T-cell (primary cell): ENCODE measurements at regions not wholly inside any gene's neighbourhood (a gene's known extent, or its start where the extent isn't known, plus 50 kb on each side); places are given as distances from the start of the nearest gene placed in this dataset.

Source experiments
- ATAC-seq, 4 experiments: fragments of 200-7000 bp in 3 of 4; fragments of 150-1000 bp in 1 of 4; cut with Tn5 transposase; replicated peaks in 1 of 4; 1 replicate in 3 of 4; 2 replicates in 1 of 4; pipeline ENCODE4 v1.10.0; 2021; ENCODE audit warnings: moderate library complexity in 3 of 4, mild to moderate bottlenecking in 2 of 4, moderate number of reproducible peaks in 1 of 4
- CTCF ChIA-PET, 2 donors: fragments of 300-600 bp; sonication (Branson Sonifier 250); formaldehyde crosslinking; loops; one replicate each; lab custom pipeline; 2022; ENCODE audit warnings: antibody characterized with exemption in 2 of 2; lab: Charles Lee
- POLR2A ChIA-PET, 2 donors: fragments of 300-600 bp; sonication (Branson Sonifier 250); formaldehyde crosslinking; loops; one replicate each; lab custom pipeline; 2022; ENCODE audit warnings: antibody characterized with exemption in 2 of 2; lab: Charles Lee
- DNase-seq, 35 experiments: peaks; one replicate each; pipeline versions ENCODE4 v3.0.0 to v3.0.0-alpha.2; 2013 to 2023
- H3K27ac ChIP-seq: one replicate; pipeline ENCODE4 v1.5.1; 2013; ENCODE audit warnings: low read length
- H3K27me3 ChIP-seq, 2 experiments: replicated peaks in 1 of 2; 1 replicate in 1 of 2; 2 replicates in 1 of 2; pipeline versions ENCODE4 v1.6.1 to v1.7.0; 2013; ENCODE audit warnings: low read length in 1 of 2, mixed read lengths in 1 of 2; ENCODE audit not compliant: control insufficient read depth in 2 of 2, insufficient read depth in 2 of 2; ENCODE audit errors: extremely low read depth in 1 of 2
- H3K36me3 ChIP-seq, 2 donors: 1 replicate in 1 of 2; 2 replicates in 1 of 2; pipeline versions ENCODE4 v1.6.1 to v1.7.0; 2013; ENCODE audit warnings: low read length in 1 of 2; ENCODE audit not compliant: control insufficient read depth in 2 of 2, insufficient read depth in 1 of 2; ENCODE audit errors: extremely low read depth in 1 of 2
- H3K4me1 ChIP-seq, 2 experiments: 1 replicate in 1 of 2; 2 replicates in 1 of 2; pipeline versions ENCODE4 v1.6.1 to v1.7.0; 2013; ENCODE audit warnings: low read length in 2 of 2, mixed read lengths in 1 of 2; ENCODE audit not compliant: insufficient read depth in 2 of 2, control insufficient read depth in 1 of 2; ENCODE audit errors: extremely low read depth in 1 of 2
- H3K4me3 ChIP-seq, 2 donors: 1 replicate in 1 of 2; 2 replicates in 1 of 2; pipeline versions ENCODE4 v1.5.1 to v1.7.0; 2013; ENCODE audit warnings: mild to moderate bottlenecking in 2 of 2, low read length in 1 of 2, moderate library complexity in 1 of 2; ENCODE audit not compliant: control insufficient read depth in 1 of 2; ENCODE audit errors: extremely low read depth in 1 of 2
- H3K9me3 ChIP-seq: 2 replicates; pipeline ENCODE4 v1.7.0; 2013
- H3K27ac Mint-ChIP-seq, 2 donors: one replicate each; pipeline ENCODE4 v1.8.0; 2020 to 2021; ENCODE audit warnings: mild to moderate bottlenecking in 2 of 2, mixed read lengths in 2 of 2
- H3K27me3 Mint-ChIP-seq, 2 donors: one replicate each; pipeline ENCODE4 v1.8.0; 2021 to 2022; ENCODE audit warnings: mixed read lengths in 2 of 2
- H3K36me3 Mint-ChIP-seq: one replicate; pipeline ENCODE4 v1.8.0; 2021; ENCODE audit warnings: mixed read lengths
- H3K4me1 Mint-ChIP-seq, 3 donors: one replicate each; pipeline ENCODE4 v1.8.0; 2020 to 2022; ENCODE audit warnings: mixed read lengths in 3 of 3, mild to moderate bottlenecking in 1 of 3
- H3K4me3 Mint-ChIP-seq, 3 donors: one replicate each; pipeline ENCODE4 v1.8.0; 2020 to 2022; ENCODE audit warnings: mild to moderate bottlenecking in 3 of 3, mixed read lengths in 3 of 3, moderate library complexity in 3 of 3
- H3K9me3 Mint-ChIP-seq, 3 donors: one replicate each; pipeline ENCODE4 v1.8.0; 2020 to 2022; ENCODE audit warnings: mixed read lengths in 3 of 3
- WGBS: methylation state at CpG from one replicate; pipeline ENCODE4 v1.1.5; 2013; ENCODE audit warnings: missing lambda C conversion rate; ENCODE audit not compliant: insufficient coverage; 5-methylcytosine and 5-hydroxymethylcytosine counted together

- Histone ChIP-seq H3K4me3 (no peak overlapping the region), H3K9me3 (no peaks in the 10 kb centered on the region), H3K27me3 (no peaks in the 10 kb centered on the region), H3K27ac (no peak overlapping the region), H3K36me3 (no peaks in the 10 kb centered on the region), H3K4me1 (no peaks in the 10 kb centered on the region)
- no peak overlapping the region for H3K27ac Mint-ChIP-seq
- ChIA-PET CTCF (no interaction called here), POLR2A (interaction anchor here in 1 of 2 donors (0.6 kb wide), 1 partner anchor 1312 kb away, joined by 3 read pairs; no protein-coding TSS in a partner anchor)
- no CpG with 5 or more reads among the region's 1 CpG for WGBS
- no peaks in the 10 kb centered on the region for H3K4me1 Mint-ChIP-seq
- H3K36me3 Mint-ChIP-seq: no peaks in the 10 kb centered on the region
- no peaks in the 10 kb centered on the region for H3K27me3 Mint-ChIP-seq
- H3K9me3 Mint-ChIP-seq: no peaks in the 10 kb centered on the region
- ATAC-seq (no peak), DNase-seq (no peak)
- H3K4me3 Mint-ChIP-seq: no peak overlapping the region
Observed at GRCh38 chr1:64368344-64368743, 101.6 kb upstream of the CACHD1 start.

- no peaks in the 10 kb centered on the region for H3K27me3 ChIP-seq
- no peak overlapping the region for H3K4me3 ChIP-seq
- no peaks in the 10 kb centered on the region for H3K9me3 Mint-ChIP-seq
- H3K9me3 ChIP-seq: peaks cover 3% of the 10 kb centered on the region
- H3K27ac ChIP-seq: no peak overlapping the region
- ATAC-seq: no peak
- H3K4me1 ChIP-seq: no peaks in the 10 kb centered on the region
- POLR2A ChIA-PET: no interaction called here
- peaks cover 9 to 20% of the 10 kb centered on the region in 2 donors for H3K27me3 Mint-ChIP-seq
- CTCF ChIA-PET: no interaction called here
- H3K4me1 Mint-ChIP-seq: no peaks in the 10 kb centered on the region
- DNase-seq: no peak
- no peaks in the 10 kb centered on the region for H3K36me3 ChIP-seq
- H3K4me3 Mint-ChIP-seq: no peak overlapping the region
- no peaks in the 10 kb centered on the region for H3K36me3 Mint-ChIP-seq
- no peak overlapping the region for H3K27ac Mint-ChIP-seq
- WGBS: 94% methylated on average over 5 of the region's 7 CpGs
Observed at GRCh38 chr1:64378826-64379225, 91.1 kb upstream of the CACHD1 start.

GRCh38 chr1:64387389-64388285 lies 82.3 kb upstream of the CACHD1 start:
- CTCF ChIA-PET: interaction anchor here in 1 of 2 donors (0.5 kb wide), 1 partner anchor 709 kb away, joined by 5 read pairs; no protein-coding TSS in a partner anchor
- WGBS: 95% methylated on average over 2 of the region's 2 CpGs
- Mint-ChIP-seq H3K9me3 (no peaks in the 10 kb centered on the region), H3K36me3 (no peaks in the 10 kb centered on the region), H3K27me3 (peaks cover 0 to 7% of the 10 kb centered on the region in 2 donors), H3K4me1 (no peaks in the 10 kb centered on the region), H3K27ac (no peak overlapping the region), H3K4me3 (no peak overlapping the region)
- ATAC-seq: no peak
- H3K27ac ChIP-seq: no peak overlapping the region
- no peaks in the 10 kb centered on the region for H3K4me1 ChIP-seq
- no peak overlapping the region for H3K4me3 ChIP-seq
- no peak for DNase-seq
- no peaks in the 10 kb centered on the region for H3K27me3 ChIP-seq
- no peaks in the 10 kb centered on the region for H3K9me3 ChIP-seq
- H3K36me3 ChIP-seq: no peaks in the 10 kb centered on the region
- POLR2A ChIA-PET: no interaction called here

GRCh38 chr1:64388336-64388735 lies 81.6 kb upstream of the CACHD1 start:
- ChIA-PET POLR2A (no interaction called here), CTCF (no interaction called here)
- H3K27me3 ChIP-seq: no peaks in the 10 kb centered on the region
- ATAC-seq (no peak), DNase-seq (no peak)
- no peaks in the 10 kb centered on the region for H3K36me3 ChIP-seq
- H3K9me3 ChIP-seq: no peaks in the 10 kb centered on the region
- no peak overlapping the region for H3K4me3 ChIP-seq
- H3K4me1 Mint-ChIP-seq: no peaks in the 10 kb centered on the region
- H3K27me3 Mint-ChIP-seq: peaks cover under 1 to 7% of the 10 kb centered on the region in 2 donors
- no peak overlapping the region for H3K4me3 Mint-ChIP-seq
- H3K9me3 Mint-ChIP-seq: no peaks in the 10 kb centered on the region
- no peaks in the 10 kb centered on the region for H3K36me3 Mint-ChIP-seq
- H3K4me1 ChIP-seq: no peaks in the 10 kb centered on the region
- H3K27ac ChIP-seq: no peak overlapping the region
- H3K27ac Mint-ChIP-seq: no peak overlapping the region
- no CpG with 5 or more reads among the region's 1 CpG for WGBS

- Mint-ChIP-seq H3K36me3 (no peaks in the 10 kb centered on the region), H3K27me3 (peaks cover 7 to 10% of the 10 kb centered on the region in 2 donors), H3K27ac (no peak overlapping the region), H3K4me3 (no peak overlapping the region), H3K4me1 (no peaks in the 10 kb centered on the region), H3K9me3 (no peaks in the 10 kb centered on the region)
- ATAC-seq (no peak), DNase-seq (no peak)
- ChIA-PET POLR2A (no interaction called here), CTCF (no interaction called here)
- 50% methylated on average over 1 of the region's 2 CpGs for WGBS
- no peaks in the 10 kb centered on the region for H3K27me3 ChIP-seq
- H3K27ac ChIP-seq: no peak overlapping the region
- no peaks in the 10 kb centered on the region for H3K4me1 ChIP-seq
- H3K36me3 ChIP-seq: no peaks in the 10 kb centered on the region
- no peak overlapping the region for H3K4me3 ChIP-seq
- no peaks in the 10 kb centered on the region for H3K9me3 ChIP-seq
Observed at GRCh38 chr1:64392109-64392508, 77.8 kb upstream of the CACHD1 start.

- ChIA-PET POLR2A (no interaction called here), CTCF (no interaction called here)
- H3K9me3 ChIP-seq: no peaks in the 10 kb centered on the region
- H3K4me1 Mint-ChIP-seq: no peaks in the 10 kb centered on the region
- no peak for ATAC-seq
- DNase-seq: no peak
- no peaks in the 10 kb centered on the region for H3K36me3 ChIP-seq
- H3K27me3 Mint-ChIP-seq: peaks cover 7 to 12% of the 10 kb centered on the region in 2 donors
- no CpG with 5 or more reads among the region's 2 CpGs for WGBS
- H3K4me3 ChIP-seq: no peak overlapping the region
- H3K27ac Mint-ChIP-seq: no peak overlapping the region
- no peak overlapping the region for H3K4me3 Mint-ChIP-seq
- no peaks in the 10 kb centered on the region for H3K27me3 ChIP-seq
- no peaks in the 10 kb centered on the region for H3K36me3 Mint-ChIP-seq
- no peak overlapping the region for H3K27ac ChIP-seq
- H3K9me3 Mint-ChIP-seq: no peaks in the 10 kb centered on the region
- H3K4me1 ChIP-seq: no peaks in the 10 kb centered on the region
Observed at GRCh38 chr1:64393790-64394189, 76.1 kb upstream of the CACHD1 start.
